Skeletal muscle satellite cell (primary cell): ENCODE measurements at regions not wholly inside any gene's neighbourhood (a gene's known extent, or its start where the extent isn't known, plus 50 kb on each side); places are given as distances from the start of the nearest gene placed in this dataset.
"Not testable (repeated sequence)": the region's sequence is repeated elsewhere in the genome, so short reads cannot be mapped to it uniquely, and the experiment has no call there.

ENCODE experiments used
- H3K27me3 ChIP-seq: 2 replicates; pipeline ENCODE4 v1.7.0; 2013; ENCODE audit warnings: low read length; ENCODE audit not compliant: control insufficient read depth, insufficient read depth
- H3K36me3 ChIP-seq: 2 replicates; pipeline ENCODE4 v1.7.0; 2013; ENCODE audit warnings: mild to moderate bottlenecking, control low read depth, low read length; ENCODE audit not compliant: insufficient read depth
- H3K4me1 ChIP-seq: 2 replicates; pipeline ENCODE4 v1.7.0; 2013; ENCODE audit warnings: low read length; ENCODE audit not compliant: control insufficient read depth, insufficient read depth
- H3K4me2 ChIP-seq: 2 replicates; pipeline ENCODE4 v1.7.0; 2013; ENCODE audit warnings: mild to moderate bottlenecking, low read length
- H3K4me3 ChIP-seq: 2 replicates; pipeline ENCODE4 v1.7.0; 2013; ENCODE audit warnings: low read length
- H3K9ac ChIP-seq: 2 replicates; pipeline ENCODE4 v1.7.0; 2013; ENCODE audit warnings: mild to moderate bottlenecking, low read depth, low read length, moderate library complexity
- H3K9me3 ChIP-seq: replicated peaks from 2 replicates; pipeline ENCODE4 v1.7.0; 2013; ENCODE audit warnings: mild to moderate bottlenecking, control low read depth, low read length

DNA sequence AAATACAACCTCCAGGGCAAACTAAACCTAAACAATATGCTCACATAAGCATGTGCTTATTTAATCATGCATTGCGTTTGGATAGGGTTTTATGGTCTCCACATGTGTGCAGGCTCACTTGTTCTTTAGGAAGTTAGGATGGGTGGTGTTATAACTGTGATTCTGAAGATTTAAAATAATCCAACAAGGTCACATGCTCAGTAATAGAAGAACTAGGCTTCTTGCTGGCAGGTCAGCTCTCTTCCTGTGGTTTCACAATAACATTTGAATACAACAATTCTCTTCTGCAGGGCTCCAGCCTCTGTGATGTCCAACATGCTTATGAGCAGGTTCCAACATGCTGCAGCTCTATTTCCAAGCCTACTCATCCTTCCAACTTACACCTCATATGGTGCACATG is 84.0 kb downstream of the MYL12B start:
- H3K36me3 ChIP-seq: no peaks in the 10 kb centered on the region
- no peak overlapping the region for H3K4me2 ChIP-seq
- H3K4me3 ChIP-seq: no peak overlapping the region
- peaks cover 15% of the 10 kb centered on the region for H3K4me1 ChIP-seq
- H3K9me3 ChIP-seq: no peaks in the 10 kb centered on the region
- no peak overlapping the region for H3K9ac ChIP-seq
- no peaks in the 10 kb centered on the region for H3K27me3 ChIP-seq

DNA sequence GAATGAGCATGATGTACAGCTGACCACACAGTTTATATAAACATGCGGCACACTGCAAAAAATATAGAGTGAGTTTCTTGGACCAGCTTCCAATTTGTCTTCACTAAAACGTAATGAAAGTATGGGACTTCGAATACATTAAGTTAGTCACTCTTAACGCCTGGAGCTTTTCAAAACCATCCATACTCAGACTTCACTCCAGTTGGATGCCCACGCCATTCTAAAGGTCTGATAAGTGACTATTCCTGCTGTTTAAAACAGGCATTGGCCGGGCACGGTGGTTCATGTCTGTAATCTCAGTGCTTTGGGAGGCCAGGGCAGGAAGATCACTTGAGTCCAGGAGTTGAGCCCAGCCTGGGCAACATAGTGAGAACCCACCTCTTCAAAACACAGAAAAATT is 84.6 kb downstream of the MYL12B start:
- Histone ChIP-seq H3K4me1 (peaks cover 20% of the 10 kb centered on the region), H3K4me3 (no peak overlapping the region), H3K27me3 (no peaks in the 10 kb centered on the region), H3K36me3 (no peaks in the 10 kb centered on the region), H3K9ac (no peak overlapping the region), H3K9me3 (no peaks in the 10 kb centered on the region), H3K4me2 (no peak overlapping the region)

GRCh38 chr18:3347286-3347803 is 85.4 kb downstream of the MYL12B start:
- no peaks in the 10 kb centered on the region for H3K36me3 ChIP-seq
- no peak overlapping the region for H3K4me2 ChIP-seq
- no peak overlapping the region for H3K4me3 ChIP-seq
- no peaks in the 10 kb centered on the region for H3K27me3 ChIP-seq
- no peak overlapping the region for H3K9ac ChIP-seq
- H3K9me3 ChIP-seq: no peaks in the 10 kb centered on the region
- H3K4me1 ChIP-seq: peaks cover 20% of the 10 kb centered on the region

GRCh38 chr18:3348176-3348575 is 86.2 kb downstream of the MYL12B start:
- Histone ChIP-seq H3K4me1 (peaks cover 20% of the 10 kb centered on the region), H3K4me2 (no peak overlapping the region), H3K9me3 (no peaks in the 10 kb centered on the region), H3K36me3 (no peaks in the 10 kb centered on the region), H3K27me3 (no peaks in the 10 kb centered on the region), H3K4me3 (no peak overlapping the region), H3K9ac (no peak overlapping the region)

GRCh38 chr18:3349046-3349841 is 87.3 kb downstream of the MYL12B start:
- H3K4me1 ChIP-seq: peaks cover 20% of the 10 kb centered on the region
- not testable (repeated sequence) for H3K4me2 ChIP-seq, H3K4me3 ChIP-seq, H3K9ac ChIP-seq, H3K36me3 ChIP-seq, H3K27me3 ChIP-seq, H3K9me3 ChIP-seq

GRCh38 chr18:3350021-3350420 is 88.1 kb downstream of the MYL12B start:
- H3K4me3 ChIP-seq: no peak overlapping the region
- no peaks in the 10 kb centered on the region for H3K36me3 ChIP-seq
- no peaks in the 10 kb centered on the region for H3K9me3 ChIP-seq
- H3K27me3 ChIP-seq: no peaks in the 10 kb centered on the region
- no peak overlapping the region for H3K9ac ChIP-seq
- H3K4me2 ChIP-seq: no peak overlapping the region
- H3K4me1 ChIP-seq: peaks cover 20% of the 10 kb centered on the region

- Histone ChIP-seq H3K4me1 (peaks cover 17% of the 10 kb centered on the region), H3K9me3 (no peaks in the 10 kb centered on the region), H3K36me3 (no peaks in the 10 kb centered on the region), H3K4me2 (peak overlapping the region; percentile 69), H3K4me3 (no peak overlapping the region), H3K9ac (no peak overlapping the region), H3K27me3 (no peaks in the 10 kb centered on the region)
Observed at GRCh38 chr18:3350566-3351527, 88.9 kb downstream of the MYL12B start.

DNA sequence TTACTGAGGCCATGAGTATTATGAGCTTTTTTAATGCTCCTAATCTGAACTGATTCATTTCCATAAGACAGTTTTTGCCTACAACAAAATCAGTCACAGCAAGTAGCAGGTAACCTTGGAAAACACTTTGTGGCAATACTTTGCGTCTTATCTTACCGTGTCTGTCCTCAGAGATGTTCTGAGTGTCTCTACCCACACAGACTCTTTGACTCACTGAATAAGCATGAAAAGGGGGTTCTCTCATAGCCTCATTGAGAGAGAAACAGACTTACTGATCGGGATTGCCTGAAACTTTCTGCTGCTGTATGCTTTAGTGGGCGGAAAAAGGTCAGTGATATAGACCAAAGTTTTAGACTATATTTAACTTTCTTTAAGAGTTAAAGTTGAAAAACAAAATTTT is 92.6 kb downstream of the MYL12B start:
- Histone ChIP-seq H3K9me3 (no peaks in the 10 kb centered on the region), H3K27me3 (no peaks in the 10 kb centered on the region), H3K9ac (no peak overlapping the region), H3K4me2 (no peak overlapping the region), H3K4me3 (no peak overlapping the region), H3K36me3 (no peaks in the 10 kb centered on the region), H3K4me1 (peaks cover 13% of the 10 kb centered on the region)

DNA sequence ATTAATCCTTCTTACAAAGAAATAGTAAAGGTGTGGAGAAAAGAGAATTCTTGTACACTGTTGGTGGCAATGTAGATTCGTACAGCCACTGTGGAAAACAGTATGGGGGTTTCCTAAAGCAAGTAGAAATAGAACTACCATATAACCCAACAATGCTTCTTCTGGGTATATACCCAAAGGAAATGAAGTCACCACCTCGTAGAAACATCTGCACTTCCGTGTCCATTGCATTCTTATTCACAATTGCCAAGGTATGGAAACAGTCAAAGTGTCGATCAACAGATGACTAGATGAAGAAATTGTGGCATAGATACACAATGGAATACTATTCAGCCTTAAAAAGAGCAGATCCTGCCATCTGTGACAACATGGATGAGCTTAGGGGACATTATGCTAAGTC is 93.4 kb upstream of the TGIF1 start:
- Histone ChIP-seq H3K4me1 (no peaks in the 10 kb centered on the region), H3K9ac (no peak overlapping the region), H3K9me3 (no peaks in the 10 kb centered on the region), H3K36me3 (no peaks in the 10 kb centered on the region), H3K4me3 (no peak overlapping the region), H3K27me3 (no peaks in the 10 kb centered on the region), H3K4me2 (no peak overlapping the region)

DNA sequence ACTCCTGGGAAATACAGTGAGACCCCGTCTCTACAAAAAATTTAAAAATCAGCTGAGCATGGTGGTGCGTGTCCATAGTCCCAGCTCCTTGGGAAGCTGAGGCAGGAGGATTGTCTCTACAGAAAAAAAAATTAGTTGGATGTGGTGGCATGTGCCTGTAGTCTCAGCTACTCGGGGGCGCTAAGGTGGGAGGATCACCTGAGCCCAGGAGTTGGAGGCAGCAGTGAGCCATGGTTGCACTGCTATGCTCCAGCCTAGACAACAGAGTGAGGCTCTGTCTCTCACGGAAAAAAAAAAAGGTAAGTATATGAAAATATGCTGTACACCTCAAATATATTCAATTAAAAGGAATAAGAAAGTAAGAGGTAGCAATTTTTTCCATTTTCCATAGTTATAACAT is 92.5 kb upstream of the TGIF1 start:
- H3K9me3 ChIP-seq: no peaks in the 10 kb centered on the region
- no peak overlapping the region for H3K9ac ChIP-seq
- H3K36me3 ChIP-seq: no peaks in the 10 kb centered on the region
- H3K4me3 ChIP-seq: no peak overlapping the region
- no peaks in the 10 kb centered on the region for H3K27me3 ChIP-seq
- H3K4me1 ChIP-seq: no peaks in the 10 kb centered on the region
- H3K4me2 ChIP-seq: no peak overlapping the region

GRCh38 chr18:3358310-3358709 is 91.7 kb upstream of the TGIF1 start:
- H3K9me3 ChIP-seq: no peaks in the 10 kb centered on the region
- H3K27me3 ChIP-seq: no peaks in the 10 kb centered on the region
- H3K9ac ChIP-seq: no peak overlapping the region
- no peak overlapping the region for H3K4me3 ChIP-seq
- H3K36me3 ChIP-seq: no peaks in the 10 kb centered on the region
- H3K4me2 ChIP-seq: no peak overlapping the region
- no peaks in the 10 kb centered on the region for H3K4me1 ChIP-seq
